IMR-90 (cell line): ENCODE measurements at regions not wholly inside any gene's neighbourhood (a gene's known extent, or its start where the extent isn't known, plus 50 kb on each side); places are given as distances from the start of the nearest gene placed in this dataset.

ENCODE experiments used
- ATAC-seq: fragments of 200-7000 bp; cut with Tn5 transposase; 2 replicates; pipeline ENCODE4 v1.9.1; 2020; ENCODE audit warnings: low read depth, mild to moderate bottlenecking, moderate library complexity
- BruUV-seq: library from RNA; stranded (reverse); fragments of 400-500 nt; replicated peaks from 2 replicates; lab custom pipeline; 2021; lab: Mats Ljungman, UMichigan
- CTCF ChIA-PET: fragments of 300-600 bp; formaldehyde crosslinking; extraction: SDS; loops from one replicate; lab custom pipeline; 2021; ENCODE audit warnings: antibody characterized with exemption; lab: Yijun Ruan, JAX
- POLR2A ChIA-PET: fragments of 300-600 bp; sonication (Branson Sonifier 250); formaldehyde crosslinking; loops from one replicate; lab custom pipeline; 2022; ENCODE audit warnings: antibody characterized with exemption; ENCODE audit not compliant: unreplicated experiment; lab: Charles Lee
- DNase-seq: peaks from one replicate; pipeline ENCODE4 v3.0.0; 2013
- H2AFZ ChIP-seq: replicated peaks from 2 replicates; pipeline ENCODE3; 2013; ENCODE audit warnings: low read length, mild to moderate bottlenecking; ENCODE audit not compliant: poor library complexity
- H2AK5ac ChIP-seq: 2 replicates; pipeline ENCODE4 v1.6.1; 2013; ENCODE audit warnings: low read depth, low read length, inconsistent platforms
- H2AK9ac ChIP-seq: replicated peaks from 2 replicates; pipeline ENCODE3; 2013; ENCODE audit warnings: mild to moderate bottlenecking, low read depth, low read length, moderate library complexity; ENCODE audit not compliant: poor library complexity
- H2BK120ac ChIP-seq: 2 replicates; pipeline ENCODE4 v1.6.1; 2013; ENCODE audit warnings: low read depth, low read length, inconsistent platforms
- H2BK15ac ChIP-seq: 3 replicates; pipeline ENCODE4 v1.6.1; 2013; ENCODE audit warnings: low read depth, low read length, inconsistent platforms
- H2BK20ac ChIP-seq: 2 replicates; pipeline ENCODE4 v1.6.1; 2013; ENCODE audit warnings: low read depth, mild to moderate bottlenecking, inconsistent platforms, low read length, moderate library complexity
- H2BK5ac ChIP-seq: 2 replicates; pipeline ENCODE4 v1.6.1; 2013; ENCODE audit warnings: mild to moderate bottlenecking, low read depth, low read length, inconsistent platforms; ENCODE audit not compliant: poor library complexity, severe bottlenecking
- H3K14ac ChIP-seq: replicated peaks from 2 replicates; pipeline ENCODE4 v1.6.1; 2013; ENCODE audit warnings: low read depth, low read length, inconsistent platforms
- H3K18ac ChIP-seq: 2 replicates; pipeline ENCODE4 v1.6.1; 2013; ENCODE audit warnings: low read depth, low read length, control low read depth
- H3K23ac ChIP-seq: 2 replicates; pipeline ENCODE4 v1.6.1; 2013; ENCODE audit warnings: low read depth, low read length, inconsistent platforms
- H3K27ac ChIP-seq: 2 replicates; pipeline ENCODE4 v1.5.1; 2013; ENCODE audit warnings: mild to moderate bottlenecking, control low read depth, low read length; ENCODE audit not compliant: insufficient read depth
- H3K27me3 ChIP-seq: 2 replicates; pipeline ENCODE4 v1.6.1; 2013; ENCODE audit warnings: low read length; ENCODE audit not compliant: control insufficient read depth, insufficient read depth
- H3K36me3 ChIP-seq: 2 replicates; pipeline ENCODE4 v1.6.1; 2013; ENCODE audit warnings: low read length, mixed read lengths; ENCODE audit not compliant: control insufficient read depth, insufficient read depth
- H3K4ac ChIP-seq: 2 replicates; pipeline ENCODE4 v1.6.1; 2013; ENCODE audit warnings: low read depth, low read length, inconsistent platforms
- H3K4me1 ChIP-seq: 2 replicates; pipeline ENCODE4 v1.6.1; 2013; ENCODE audit warnings: low read length, mixed read lengths; ENCODE audit not compliant: control insufficient read depth, insufficient read depth
- H3K4me2 ChIP-seq: 2 replicates; pipeline ENCODE4 v1.6.1; 2013; ENCODE audit warnings: low read depth, mild to moderate bottlenecking, control low read depth, low read length, moderate library complexity
- H3K4me3 ChIP-seq: 2 replicates; pipeline ENCODE4 v1.5.1; 2013; ENCODE audit warnings: low read depth, mild to moderate bottlenecking, control low read depth, low read length, moderate library complexity; ENCODE audit not compliant: insufficient read depth
- H3K56ac ChIP-seq: 2 replicates; pipeline ENCODE4 v1.6.1; 2013; ENCODE audit warnings: low read length, inconsistent platforms; ENCODE audit not compliant: insufficient read depth; ENCODE audit errors: extremely low read depth
- H3K79me1 ChIP-seq, 2 experiments: 2 replicates each; pipeline ENCODE4 v1.6.1; 2013; ENCODE audit warnings: low read length in 2 of 2, inconsistent platforms in 1 of 2, low read depth in 1 of 2
- H3K9ac ChIP-seq: 2 replicates; pipeline ENCODE4 v1.6.1; 2013; ENCODE audit warnings: low read depth, low read length, control low read depth
- H3K9me1 ChIP-seq: 2 replicates; pipeline ENCODE4 v1.6.1; 2013; ENCODE audit warnings: low read length, inconsistent platforms; ENCODE audit not compliant: insufficient read depth
- H3K9me3 ChIP-seq: 2 replicates; pipeline ENCODE4 v1.6.1; 2013; ENCODE audit warnings: low read length; ENCODE audit not compliant: control insufficient read depth, insufficient read depth
- H4K20me1 ChIP-seq: 2 replicates; pipeline ENCODE4 v1.6.1; 2013; ENCODE audit warnings: low read length, inconsistent platforms; ENCODE audit not compliant: insufficient read depth
- H4K5ac ChIP-seq: 2 replicates; pipeline ENCODE4 v1.6.1; 2013; ENCODE audit warnings: mild to moderate bottlenecking, low read depth, low read length, control low read depth
- H4K8ac ChIP-seq, 2 experiments: 2 replicates each; pipeline ENCODE4 v1.6.1; 2013; ENCODE audit warnings: low read depth in 2 of 2, low read length in 2 of 2, control low read depth in 1 of 2, inconsistent platforms in 1 of 2
- H4K91ac ChIP-seq: 2 replicates; pipeline ENCODE4 v1.6.1; 2013; ENCODE audit warnings: low read depth, low read length, inconsistent platforms; ENCODE audit not compliant: insufficient read depth
- BHLHE40 ChIP-seq: fragments of 150-350 bp; IDR thresholded peaks from 2 replicates; pipeline ENCODE4 v1.6.1; 2016; ENCODE audit warnings: mild to moderate bottlenecking, low read depth, low read length
- CEBPB ChIP-seq: IDR thresholded peaks from 2 replicates; pipeline ENCODE4 v1.6.1; 2012; ENCODE audit warnings: low read depth, low read length, improper control_type of control experiment
- CHD1 ChIP-seq: IDR thresholded peaks from 2 replicates; pipeline ENCODE4 v1.6.1; 2012; ENCODE audit warnings: low read depth, low read length, improper control_type of control experiment
- CTCF ChIP-seq: conservative IDR thresholded peaks from 2 replicates; pipeline ENCODE4 v1.5.1; 2012; ENCODE audit warnings: mild to moderate bottlenecking, low read depth, low read length, improper control_type of control experiment
- ELK1 ChIP-seq: fragments of 150-350 bp; IDR thresholded peaks from 2 replicates; pipeline ENCODE4 v1.6.1; 2016; ENCODE audit warnings: low read depth, mild to moderate bottlenecking, low read length, moderate library complexity, borderline replicate concordance
- FOS ChIP-seq: fragments of 150-350 bp; IDR thresholded peaks from 2 replicates; pipeline ENCODE4 v1.6.1; 2016; ENCODE audit warnings: low read depth, low read length
- MAFK ChIP-seq: IDR thresholded peaks from 2 replicates; pipeline ENCODE4 v1.6.1; 2012; ENCODE audit warnings: low read depth, low read length, improper control_type of control experiment
- MAZ ChIP-seq: IDR thresholded peaks from 2 replicates; pipeline ENCODE4 v1.6.1; 2012; ENCODE audit warnings: low read depth, mild to moderate bottlenecking, low read length, improper control_type of control experiment, moderate library complexity, borderline replicate concordance
- MXI1 ChIP-seq: IDR thresholded peaks from 2 replicates; pipeline ENCODE4 v1.6.1; 2012; ENCODE audit warnings: low read depth, mild to moderate bottlenecking, low read length, moderate library complexity, borderline replicate concordance
- NFE2L2 ChIP-seq: fragments of 150-350 bp; IDR thresholded peaks from 2 replicates; pipeline ENCODE4 v1.6.1; 2016; ENCODE audit warnings: low read depth, mild to moderate bottlenecking, low read length
- POLR2A ChIP-seq: IDR thresholded peaks from 2 replicates; pipeline ENCODE4 v1.6.1; 2012; ENCODE audit warnings: mild to moderate bottlenecking, low read depth, low read length
- RAD21 ChIP-seq: IDR thresholded peaks from 2 replicates; pipeline ENCODE4 v1.6.1; 2012; ENCODE audit warnings: low read length, improper control_type of control experiment
- RCOR1 ChIP-seq: IDR thresholded peaks from 2 replicates; pipeline ENCODE4 v1.6.1; 2012; ENCODE audit warnings: mild to moderate bottlenecking, low read length, improper control_type of control experiment; ENCODE audit not compliant: insufficient replicate concordance
- RFX5 ChIP-seq: IDR thresholded peaks from 2 replicates; pipeline ENCODE4 v1.8.0; 2012; ENCODE audit warnings: low read depth, mild to moderate bottlenecking, low read length, moderate library complexity
- SMC3 ChIP-seq: fragments of 150-350 bp; IDR thresholded peaks from 2 replicates; pipeline ENCODE4 v1.6.1; 2016; ENCODE audit warnings: low read depth, mild to moderate bottlenecking, antibody characterized with exemption, low read length, moderate library complexity
- USF2 ChIP-seq: fragments of 150-350 bp; IDR thresholded peaks from 2 replicates; pipeline ENCODE4 v1.6.1; 2017; ENCODE audit warnings: mild to moderate bottlenecking, antibody characterized with exemption, low read length, low read depth
- WGBS, 2 experiments: methylation state at CpG; one replicate each; pipeline versions ENCODE4 v1.1.5 to v1.1.7; 2013; ENCODE audit warnings: missing lambda C conversion rate in 2 of 2; ENCODE audit not compliant: insufficient read length in 1 of 2; ENCODE audit errors: extremely low coverage in 2 of 2; 5-methylcytosine and 5-hydroxymethylcytosine counted together
- dilution Hi-C: fragments of 300-500 bp; cut with HindIII; formaldehyde crosslinking; loops from one replicate; pipeline ENCODE4 v1.14.3; 2018; ENCODE audit warnings: low sequenced_read_pairs; ENCODE audit not compliant: unreplicated experiment
- in situ Hi-C: fragments of 300-500 bp; cut with MboI; formaldehyde crosslinking; loops from 3 replicates; pipeline ENCODE4 v1.14.3; 2019; ENCODE audit warnings: low sequenced_read_pairs, inconsistent platforms, mixed read lengths
- intact Hi-C: fragments of 100-400 bp; cut with micrococcal nuclease; formaldehyde crosslinking; loops from 2 replicates; pipeline ENCODE4 v1.10.0; 2022

- Histone ChIP-seq H3K14ac (no peak overlapping the region), H4K8ac (no peak overlapping the region), H3K36me3 (no peaks in the 10 kb centered on the region), H3K9me1 (no peaks in the 10 kb centered on the region), H2BK5ac (no peak overlapping the region), H3K4me3 (no peak overlapping the region), H2AK5ac (no peak overlapping the region), H3K27ac (no peak overlapping the region), H4K5ac (no peak overlapping the region), H3K4me1 (peaks cover 2% of the 10 kb centered on the region), H3K4ac (no peak overlapping the region), H2BK120ac (no peak overlapping the region), H3K18ac (no peak overlapping the region), H3K9ac (no peak overlapping the region), H3K79me1 (no peaks in the 10 kb centered on the region), H3K4me2 (no peak overlapping the region), H4K20me1 (no peaks in the 10 kb centered on the region), H2AK9ac (no peak overlapping the region), H2BK20ac (no peak overlapping the region), H4K91ac (no peak overlapping the region), H3K9me3 (no peaks in the 10 kb centered on the region), H3K23ac (no peak overlapping the region), H3K27me3 (no peaks in the 10 kb centered on the region; the same call in 1 of the 2 replicates), H2BK15ac (no peak overlapping the region), H3K56ac (no peak overlapping the region), H2AFZ (no peak overlapping the region)
- dilution Hi-C loops = no loop called here
- no CpG with 5 or more reads among the region's 1 CpG for WGBS, 2 experiments
- CTCF ChIA-PET = no interaction called here
- in situ Hi-C loops = no loop called here
- DNase-seq (no peak), ATAC-seq (no peak)
- POLR2A ChIA-PET = no interaction called here
- intact Hi-C loops = no loop called here
- no TSS peak for BruUV-seq
- TF ChIP-seq NFE2L2 = no peak
- TF ChIP-seq CEBPB = no peak
- TF ChIP-seq ELK1 = no peak
- no peak for TF ChIP-seq SMC3
- TF ChIP-seq FOS = no peak
- no peak for TF ChIP-seq MAZ
- no peak for TF ChIP-seq RCOR1
- no peak for TF ChIP-seq POLR2A
- no peak for TF ChIP-seq MXI1
- no peak for TF ChIP-seq BHLHE40
- no peak for TF ChIP-seq RFX5
- TF ChIP-seq CTCF = no peak
- TF ChIP-seq CHD1 = no peak
- TF ChIP-seq MAFK = no peak
- no peak for TF ChIP-seq RAD21
- no peak for TF ChIP-seq USF2
Observed at GRCh38 chr16:17541324-17541723, 70.6 kb upstream of the XYLT1 start.
